ENCODE measurements at regions not wholly inside any gene's neighbourhood (a gene's known extent, or its start where the extent isn't known, plus 50 kb on each side); places are given as distances from the start of the nearest gene placed in this dataset.

DNA sequence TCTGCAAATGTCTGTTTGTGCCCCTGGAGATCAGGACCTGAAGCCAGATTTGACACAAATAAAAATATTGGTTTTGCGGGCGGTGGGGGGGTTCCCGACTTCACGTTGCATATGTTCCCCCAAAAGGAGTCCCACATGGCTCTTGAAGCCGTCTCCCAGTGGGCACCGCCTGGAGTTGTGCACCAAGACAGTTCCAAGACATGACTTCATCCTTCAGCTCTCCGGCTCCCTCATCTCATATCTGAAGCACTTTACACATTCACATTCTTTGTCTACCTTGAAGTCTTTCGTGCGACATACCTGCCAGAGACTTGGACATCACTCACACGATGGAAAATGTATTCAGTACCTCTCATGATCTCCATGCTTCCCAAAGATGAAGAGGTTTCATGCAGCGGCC is 362.8 kb upstream of the FOXK1 start:
- TF ChIP-seq, protein P1, sequence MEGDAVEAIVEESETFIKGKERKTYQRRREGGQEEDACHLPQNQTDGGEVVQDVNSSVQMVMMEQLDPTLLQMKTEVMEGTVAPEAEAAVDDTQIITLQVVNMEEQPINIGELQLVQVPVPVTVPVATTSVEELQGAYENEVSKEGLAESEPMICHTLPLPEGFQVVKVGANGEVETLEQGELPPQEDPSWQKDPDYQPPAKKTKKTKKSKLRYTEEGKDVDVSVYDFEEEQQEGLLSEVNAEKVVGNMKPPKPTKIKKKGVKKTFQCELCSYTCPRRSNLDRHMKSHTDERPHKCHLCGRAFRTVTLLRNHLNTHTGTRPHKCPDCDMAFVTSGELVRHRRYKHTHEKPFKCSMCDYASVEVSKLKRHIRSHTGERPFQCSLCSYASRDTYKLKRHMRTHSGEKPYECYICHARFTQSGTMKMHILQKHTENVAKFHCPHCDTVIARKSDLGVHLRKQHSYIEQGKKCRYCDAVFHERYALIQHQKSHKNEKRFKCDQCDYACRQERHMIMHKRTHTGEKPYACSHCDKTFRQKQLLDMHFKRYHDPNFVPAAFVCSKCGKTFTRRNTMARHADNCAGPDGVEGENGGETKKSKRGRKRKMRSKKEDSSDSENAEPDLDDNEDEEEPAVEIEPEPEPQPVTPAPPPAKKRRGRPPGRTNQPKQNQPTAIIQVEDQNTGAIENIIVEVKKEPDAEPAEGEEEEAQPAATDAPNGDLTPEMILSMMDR (IDR thresholded peaks at IDR 0.05): no peak

DNA sequence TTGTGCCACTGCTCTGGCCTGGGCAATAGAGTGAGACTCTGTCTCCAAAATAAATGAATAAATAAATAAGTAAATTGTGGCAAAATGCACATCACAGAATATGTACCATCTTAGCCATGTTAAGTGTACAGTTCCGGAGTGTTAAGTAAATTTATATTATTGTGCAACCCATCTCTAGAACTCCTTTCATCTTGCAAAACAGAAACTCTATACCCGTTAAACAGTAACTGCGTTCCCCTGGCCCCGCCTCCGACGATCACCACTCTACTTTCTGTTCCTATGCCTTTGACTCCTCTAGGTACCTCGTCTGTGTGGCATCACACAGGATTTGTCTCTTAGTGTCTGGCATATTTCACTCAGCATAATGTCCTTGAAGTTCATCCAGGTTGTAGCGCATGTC is 356.4 kb upstream of the FOXK1 start:
- H3K4me1 ChIP-seq: no peaks in the 10 kb centered on the region
- DNase-seq: peak; percentile 55
- peak; percentile 61 to 64 for ATAC-seq

More for the DNA sequence above, 362.8 kb upstream of the FOXK1 start:
- peaks cover 5% of the 10 kb centered on the region for H3K9me3 ChIP-seq
- no peaks in the 10 kb centered on the region for H3K4me1 ChIP-seq
- DNase-seq (no peak), ATAC-seq (no peak)
- intact Hi-C loops (cut with DNase I): no loop called here
- no peaks in the 10 kb centered on the region for H3K36me3 ChIP-seq
- H3K27ac ChIP-seq: no peak overlapping the region
- no peak overlapping the region for H3K4me3 ChIP-seq
- no peaks in the 10 kb centered on the region for H3K27me3 ChIP-seq (ENCODE audit: low read depth)

DNA sequence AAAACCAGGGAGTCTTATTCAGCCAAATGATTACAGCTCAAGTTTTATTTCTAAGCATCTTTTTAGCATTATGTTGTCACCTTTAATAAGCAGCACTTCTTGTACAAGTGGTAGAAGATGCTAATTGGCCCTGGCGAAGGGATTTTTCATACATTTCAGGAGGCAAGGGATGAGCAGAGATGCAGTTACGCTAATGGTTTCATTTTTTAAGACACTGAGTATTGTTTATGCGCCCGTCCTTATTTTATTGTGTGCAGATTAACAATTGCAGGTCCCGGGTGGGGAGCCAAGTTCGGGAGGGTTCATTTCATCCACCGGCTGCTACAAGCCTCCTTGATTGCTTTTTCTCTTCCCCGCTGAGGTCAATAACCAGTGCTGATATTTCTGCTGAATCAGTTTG is 350.4 kb upstream of the FOXK1 start:
- H3K4me1 ChIP-seq: no peaks in the 10 kb centered on the region
- no peaks in the 10 kb centered on the region for H3K27me3 ChIP-seq (ENCODE audit: low read depth)
- TF ChIP-seq, protein P1 (IDR thresholded peaks at IDR 0.05): no peak
- intact Hi-C loops (cut with DNase I): no loop called here
- H3K36me3 ChIP-seq: no peaks in the 10 kb centered on the region
- H3K4me3 ChIP-seq: no peak overlapping the region
- no peak for ATAC-seq
- no peak overlapping the region for H3K27ac ChIP-seq
- no peaks in the 10 kb centered on the region for H3K9me3 ChIP-seq
- DNase-seq: no peak

More for the DNA sequence above, 356.4 kb upstream of the FOXK1 start:
- Histone ChIP-seq H3K36me3 (no peaks in the 10 kb centered on the region), H3K9me3 (peaks cover 3% of the 10 kb centered on the region), H3K27ac (no peak overlapping the region), H3K4me3 (no peak overlapping the region), H3K27me3 (ENCODE audit: low read depth) (no peaks in the 10 kb centered on the region)
- intact Hi-C loops (cut with DNase I): no loop called here
- TF ChIP-seq, protein P1 (IDR thresholded peaks at IDR 0.05): no peak

GRCh38 chr7:4338556-4338955 is 343.5 kb upstream of the FOXK1 start:
- H3K36me3 ChIP-seq: no peaks in the 10 kb centered on the region
- no peak for ATAC-seq
- intact Hi-C loops (cut with DNase I): no loop called here

GRCh38 chr7:4343272-4344247 is 338.5 kb upstream of the FOXK1 start:
- no peak overlapping the region for H3K4me3 ChIP-seq
- DNase-seq (no peak), ATAC-seq (no peak)
- no peaks in the 10 kb centered on the region for H3K36me3 ChIP-seq
- TF ChIP-seq, protein P1 (IDR thresholded peaks at IDR 0.05): no peak
- no peaks in the 10 kb centered on the region for H3K4me1 ChIP-seq
- intact Hi-C loops (cut with DNase I): no loop called here
- H3K27ac ChIP-seq: no peak overlapping the region
- H3K9me3 ChIP-seq: no peaks in the 10 kb centered on the region
- no peaks in the 10 kb centered on the region for H3K27me3 ChIP-seq (ENCODE audit: low read depth)

More at GRCh38 chr7:4338556-4338955, 343.5 kb upstream of the FOXK1 start:
- Histone ChIP-seq H3K27ac (no peak overlapping the region), H3K27me3 (ENCODE audit: low read depth) (no peaks in the 10 kb centered on the region), H3K9me3 (no peaks in the 10 kb centered on the region), H3K4me1 (no peaks in the 10 kb centered on the region), H3K4me3 (no peak overlapping the region)
- TF ChIP-seq, protein P1 (IDR thresholded peaks at IDR 0.05): no peak
- DNase-seq: no peak
